Astrocyte (in vitro differentiated cells and primary cell): ENCODE measurements at regions not wholly inside any gene's neighbourhood (a gene's known extent, or its start where the extent isn't known, plus 50 kb on each side); places are given as distances from the start of the nearest gene placed in this dataset.

Experiments
- CTCF ChIP-seq: IDR thresholded peaks from 2 replicates; pipeline ENCODE4 v1.5.1; 2011; ENCODE audit warnings: low read depth, mild to moderate bottlenecking, inconsistent platforms, low read length, moderate library complexity; ENCODE audit not compliant: insufficient read depth
- EZH2 ChIP-seq: IDR thresholded peaks from 2 replicates; pipeline ENCODE4 v1.6.1; 2012; ENCODE audit warnings: mild to moderate bottlenecking, low read length, inconsistent platforms; ENCODE audit not compliant: insufficient read depth

- TF ChIP-seq CTCF = no peak
- TF ChIP-seq EZH2 = no peak
Measured at GRCh38 chr3:78507196-78507984, 1260.4 kb downstream of the ROBO1 start.
